ENCODE measurements at regions not wholly inside any gene's neighbourhood (a gene's known extent, or its start where the extent isn't known, plus 50 kb on each side); places are given as distances from the start of the nearest gene placed in this dataset.

GRCh38 chr14:61602003-61602732 lies 93.1 kb upstream of the HIF1A start:
- no peak for DNase-seq (ENCODE audit: low spot score)
- TF ChIP-seq CTCF (IDR thresholded peaks at IDR 0.05): no peak
- Histone ChIP-seq H3K27ac (no peak overlapping the region), H3K4me3 (no peak overlapping the region)

- no peak for DNase-seq (ENCODE audit: low spot score)
- Histone ChIP-seq H3K27ac (no peak overlapping the region), H3K4me3 (no peak overlapping the region)
- TF ChIP-seq CTCF (IDR thresholded peaks at IDR 0.05): no peak
These were observed 92.6 kb upstream of the HIF1A start for GRCh38 chr14:61602733-61603077.

DNA sequence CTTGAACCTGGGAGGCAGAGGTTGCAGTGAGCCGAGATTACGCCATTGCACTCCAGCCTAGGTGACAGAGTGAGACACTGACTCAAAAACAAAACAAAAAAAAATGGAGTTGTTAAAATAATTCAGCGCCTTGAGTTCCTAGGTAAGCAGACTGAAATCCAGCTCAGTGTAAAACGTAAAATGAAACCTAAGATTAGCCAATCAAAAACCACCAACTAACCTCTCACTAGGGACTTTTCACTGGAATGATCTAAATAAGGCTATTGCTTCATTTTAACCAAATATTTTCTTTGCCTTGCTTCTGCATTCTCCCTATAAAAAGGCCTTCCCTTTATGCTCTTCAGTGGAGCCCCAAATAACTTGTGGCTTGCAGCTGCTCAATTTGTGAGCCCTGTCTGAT lies 91.6 kb upstream of the HIF1A start:
- H3K4me3 ChIP-seq: no peak overlapping the region
- no peak for TF ChIP-seq CTCF (IDR thresholded peaks at IDR 0.05)
- no peak overlapping the region for H3K27ac ChIP-seq
- DNase-seq (ENCODE audit: low spot score): no peak

GRCh38 chr14:61607570-61608244 lies 87.6 kb upstream of the HIF1A start:
- DNase-seq (ENCODE audit: low spot score): no peak
- no peak for TF ChIP-seq CTCF (IDR thresholded peaks at IDR 0.05)
- Histone ChIP-seq H3K27ac (no peak overlapping the region), H3K4me3 (no peak overlapping the region)

- no peak for DNase-seq (ENCODE audit: low spot score)
- Histone ChIP-seq H3K27ac (no peak overlapping the region), H3K4me3 (no peak overlapping the region)
- TF ChIP-seq CTCF (IDR thresholded peaks at IDR 0.05): no peak
These were observed 86.8 kb upstream of the HIF1A start for GRCh38 chr14:61608245-61609165.

DNA sequence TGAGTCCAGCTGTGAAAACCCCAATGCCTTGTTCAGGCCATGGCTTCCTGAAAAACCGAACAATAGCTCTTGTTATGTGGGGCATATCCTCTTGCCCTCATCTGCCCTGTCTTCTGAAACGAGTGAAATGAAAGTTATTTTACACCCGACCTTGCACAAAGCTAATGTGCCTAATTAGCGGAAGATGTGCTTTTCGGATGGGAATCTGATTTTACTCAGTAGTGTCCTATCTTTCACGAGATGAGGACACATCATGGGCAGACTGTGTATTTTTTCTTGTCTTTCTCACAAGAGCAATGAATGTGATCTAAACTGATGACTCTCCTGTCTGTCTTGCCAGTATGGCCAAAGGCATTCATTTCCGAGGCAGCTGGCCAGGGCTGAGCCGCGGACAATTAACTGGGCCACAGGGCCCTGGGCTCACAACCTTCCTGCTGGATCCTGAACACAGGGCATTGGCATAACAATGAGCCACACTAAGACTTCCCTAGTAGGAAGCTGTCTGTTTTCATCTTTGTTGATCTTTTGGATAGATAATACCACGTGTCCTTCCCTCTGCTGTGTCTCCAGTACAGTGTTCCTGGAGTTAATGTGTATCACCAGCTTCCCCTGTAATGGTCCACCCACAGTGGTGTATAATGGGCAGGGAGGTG lies 86.0 kb upstream of the HIF1A start:
- TF ChIP-seq CTCF (IDR thresholded peaks at IDR 0.05): no peak
- no peak overlapping the region for H3K27ac ChIP-seq
- DNase-seq (ENCODE audit: low spot score): no peak
- no peak overlapping the region for H3K4me3 ChIP-seq
